Hippocampal formation (tissue), 2 donors: ENCODE measurements at regions not wholly inside any gene's neighbourhood (a gene's known extent, or its start where the extent isn't known, plus 50 kb on each side); places are given as distances from the start of the nearest gene placed in this dataset.
"Not testable (repeated sequence)": the region's sequence is repeated elsewhere in the genome, so short reads cannot be mapped to it uniquely, and the experiment has no call there.

Experiments used
- DNase-seq, 2 donors: peaks; one replicate each; lab custom pipeline; 2025; lab: John Stamatoyannopoulos, UW

GRCh38 chr11:11717064-11717725, 95.4 kb upstream of the GALNT18 start:
- DNase-seq: no peak

DNA sequence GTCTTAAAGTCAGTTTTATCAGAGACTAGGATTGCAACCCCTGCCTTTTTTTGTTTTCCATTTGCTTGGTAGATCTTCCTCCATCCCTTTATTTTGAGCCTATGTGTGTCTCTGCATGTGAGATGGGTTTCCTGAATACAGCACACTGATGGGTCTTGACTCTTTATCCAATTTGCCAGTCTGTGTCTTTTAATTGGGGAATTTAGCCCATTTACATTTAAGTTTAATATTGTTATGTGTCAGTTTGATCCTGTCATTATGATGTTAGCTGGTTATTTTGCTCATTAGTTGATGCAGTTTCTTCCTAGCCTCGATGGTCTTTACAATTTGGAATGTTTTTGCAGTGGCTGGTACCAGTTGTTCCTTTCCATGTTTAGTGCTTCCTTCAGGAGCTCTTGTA, 93.3 kb upstream of the GALNT18 start:
- not testable (repeated sequence) for DNase-seq

GRCh38 chr11:11710556-11710955, 88.8 kb upstream of the GALNT18 start:
- DNase-seq: no peak

GRCh38 chr11:11709447-11710239, 87.8 kb upstream of the GALNT18 start:
- no peak for DNase-seq

DNA sequence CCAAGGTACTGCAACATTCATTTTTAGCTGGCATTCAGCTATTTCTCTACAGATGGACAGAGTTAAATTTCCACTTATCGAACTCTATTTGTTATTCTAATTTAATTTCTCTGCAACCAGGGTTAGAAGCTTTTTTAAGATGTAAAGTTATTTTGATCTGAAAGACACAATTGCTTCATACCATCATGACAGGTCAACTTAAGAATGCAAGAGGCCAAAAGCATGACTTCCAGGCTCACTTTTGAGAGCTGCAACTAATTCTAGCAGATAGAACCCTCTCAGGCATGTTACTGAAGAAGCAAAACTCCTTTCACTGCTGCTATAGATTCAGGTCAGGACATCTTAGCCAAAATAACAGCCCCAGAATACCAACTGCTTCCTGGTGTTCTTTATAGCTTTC, 86.5 kb upstream of the GALNT18 start:
- no peak for DNase-seq

GRCh38 chr11:11706028-11706427, 84.2 kb upstream of the GALNT18 start:
- no peak for DNase-seq

GRCh38 chr11:11703885-11704284, 82.1 kb upstream of the GALNT18 start:
- DNase-seq: no peak

DNA sequence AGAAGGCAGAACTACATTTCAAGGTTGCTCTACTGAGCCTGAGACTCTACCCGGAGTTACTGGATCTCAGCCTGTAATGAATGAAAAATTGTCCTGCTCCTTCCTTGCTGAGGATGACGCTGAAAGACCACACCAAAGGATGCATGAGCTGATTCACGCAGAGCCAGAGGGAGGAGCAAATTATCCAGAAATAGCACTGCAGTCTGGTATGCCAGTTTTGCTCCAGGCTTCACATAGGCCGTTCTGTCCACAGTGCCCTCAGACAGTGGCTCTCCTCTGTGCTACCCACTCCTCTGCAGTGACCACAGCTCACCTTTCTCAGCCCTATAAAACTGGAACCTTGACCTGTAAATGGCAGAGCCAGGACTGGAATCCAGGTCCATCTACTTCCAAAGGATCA, 79.3 kb upstream of the GALNT18 start:
- DNase-seq: no peak

GRCh38 chr11:11697796-11698195, 76.0 kb upstream of the GALNT18 start:
- no peak for DNase-seq

GRCh38 chr11:11691296-11692151, 69.7 kb upstream of the GALNT18 start:
- no peak for DNase-seq

GRCh38 chr11:11681536-11681935, 59.7 kb upstream of the GALNT18 start:
- DNase-seq: no peak

GRCh38 chr11:11677672-11678356, 56.0 kb upstream of the GALNT18 start:
- no peak for DNase-seq

DNA sequence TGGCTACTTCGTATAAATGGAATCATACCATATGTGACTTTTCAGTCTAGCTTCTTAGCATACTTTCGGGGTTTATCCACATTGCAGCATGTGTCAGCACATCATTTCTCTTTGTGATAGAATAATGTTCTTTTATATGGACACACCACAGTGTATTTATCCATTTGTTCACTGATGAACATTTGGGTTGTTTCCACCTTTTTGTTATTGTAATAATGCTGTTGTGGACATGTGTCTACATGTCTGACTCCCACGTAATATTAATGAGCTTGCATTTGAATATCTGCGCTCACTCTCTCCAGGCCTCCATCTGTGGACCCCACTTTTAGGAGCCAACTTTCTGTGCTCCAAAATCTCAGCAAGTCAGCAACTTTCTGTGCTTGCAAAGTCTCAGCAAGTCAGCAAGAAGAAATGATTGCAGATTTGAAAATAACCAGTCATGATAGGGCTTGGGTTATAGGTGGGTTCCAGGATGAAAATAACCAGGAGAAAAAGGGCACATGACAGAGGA, 53.9 kb upstream of the GALNT18 start:
- no peak for DNase-seq

DNA sequence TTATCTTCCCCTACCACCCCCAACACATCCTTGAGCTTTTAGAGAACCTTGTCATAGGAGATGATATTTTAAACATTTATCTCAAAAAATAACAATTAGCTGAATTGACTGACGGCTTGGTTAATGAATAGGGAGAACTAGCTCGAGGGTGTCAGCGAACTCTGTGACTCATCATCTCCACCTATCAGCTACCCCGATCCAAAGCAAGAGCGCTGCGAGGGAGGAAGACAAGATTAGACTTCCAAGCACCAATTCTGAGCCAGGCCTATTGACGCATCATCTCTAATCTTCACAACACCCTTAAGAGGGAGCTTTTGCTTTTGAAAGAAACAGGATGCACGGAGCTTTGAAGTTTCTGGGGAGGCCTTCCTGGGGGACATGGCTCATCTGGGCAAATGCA, 51.0 kb upstream of the GALNT18 start:
- no peak for DNase-seq

GRCh38 chr11:11672101-11672500, 50.3 kb upstream of the GALNT18 start:
- no peak for DNase-seq
